Activated CD4-positive, CD25-positive, alpha-beta regulatory T cell treated with anti-CD3 and anti-CD28 coated beads, Interleukin-2, amount 50 U/mL, for 16 hours (primary cell): ENCODE measurements at regions not wholly inside any gene's neighbourhood (a gene's known extent, or its start where the extent isn't known, plus 50 kb on each side); places are given as distances from the start of the nearest gene placed in this dataset.

Experiments used
- DNase-seq: peaks from one replicate; pipeline ENCODE4 v3.0.0-alpha.2; 2020; ENCODE audit warnings: low read depth, low spot score

DNA sequence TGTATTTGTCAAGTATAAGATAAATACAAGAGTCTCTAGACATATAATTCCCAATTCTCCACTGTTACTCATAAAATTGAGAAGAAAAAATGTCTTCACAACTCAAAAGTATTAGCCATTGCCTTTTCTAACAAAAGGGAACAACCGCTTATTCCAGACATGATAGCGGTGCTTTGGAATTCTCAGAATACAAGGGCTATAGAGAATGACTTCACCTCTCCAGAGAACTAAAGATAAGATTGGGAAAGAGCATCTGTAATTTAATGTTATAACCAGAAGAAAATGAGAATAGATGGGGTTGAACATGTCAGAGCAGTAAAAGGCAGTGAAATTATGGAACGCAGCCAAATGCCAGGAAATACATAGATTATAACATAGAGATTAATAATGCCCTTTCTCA lies 730.8 kb downstream of the C6orf118 start:
- no peak for DNase-seq

DNA sequence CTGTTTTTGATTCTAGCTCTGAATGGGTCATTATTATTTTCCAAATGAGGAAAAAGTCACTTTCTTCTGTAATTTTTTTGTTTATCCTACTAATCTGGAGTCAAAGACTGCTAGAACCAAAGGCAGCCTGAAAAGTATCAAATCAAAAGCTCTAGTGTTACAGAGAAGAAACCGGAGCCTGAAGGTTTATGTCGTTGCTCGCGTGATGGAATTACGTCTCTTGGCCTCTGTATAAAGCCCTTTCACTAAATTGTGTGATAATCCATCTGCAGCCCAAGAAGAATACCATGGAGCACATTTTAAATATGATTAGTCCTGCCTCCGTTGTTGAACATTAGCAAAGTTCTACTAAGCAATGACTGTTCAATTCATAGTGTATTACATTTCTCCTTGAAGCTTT lies 738.6 kb downstream of the C6orf118 start:
- no peak for DNase-seq

DNA sequence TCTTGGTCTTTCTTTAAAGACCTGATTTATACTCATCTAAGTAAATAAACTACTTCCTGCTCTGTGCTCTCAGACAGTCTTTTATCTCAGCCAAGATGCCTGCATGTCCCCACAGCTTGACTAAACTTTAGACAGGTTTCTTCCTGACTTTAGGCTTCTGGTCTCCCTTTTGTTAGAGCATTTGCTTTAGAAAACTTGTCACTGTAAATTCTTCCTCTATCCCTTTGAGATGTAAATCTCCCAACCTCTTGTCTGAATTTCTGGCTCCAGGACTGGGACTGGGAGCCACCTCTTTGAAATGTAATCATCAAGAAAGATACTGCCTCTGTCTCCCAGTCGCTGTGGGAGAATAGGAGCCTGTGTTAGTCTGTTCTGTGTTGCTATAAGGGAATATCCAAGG lies 739.9 kb downstream of the C6orf118 start:
- no peak for DNase-seq

DNA sequence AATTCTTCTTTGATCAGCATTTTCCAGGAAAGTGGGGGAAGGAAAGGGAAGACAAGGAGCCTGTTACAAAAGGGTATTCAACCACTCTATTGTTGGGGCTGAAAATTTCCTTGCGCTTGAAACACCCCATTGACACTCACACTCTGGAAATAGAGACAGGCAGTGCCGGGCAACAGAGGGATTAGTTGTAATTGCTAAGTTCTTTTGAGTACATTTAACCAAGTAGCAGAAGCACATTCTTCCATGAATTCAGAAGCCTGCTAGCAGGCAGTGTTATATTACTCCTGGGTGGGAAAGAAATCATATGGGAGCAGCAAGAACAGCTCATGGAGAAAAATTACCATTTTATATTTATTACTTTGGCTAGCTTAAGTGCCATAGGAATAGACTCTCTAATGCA lies 745.5 kb downstream of the C6orf118 start:
- DNase-seq: no peak

DNA sequence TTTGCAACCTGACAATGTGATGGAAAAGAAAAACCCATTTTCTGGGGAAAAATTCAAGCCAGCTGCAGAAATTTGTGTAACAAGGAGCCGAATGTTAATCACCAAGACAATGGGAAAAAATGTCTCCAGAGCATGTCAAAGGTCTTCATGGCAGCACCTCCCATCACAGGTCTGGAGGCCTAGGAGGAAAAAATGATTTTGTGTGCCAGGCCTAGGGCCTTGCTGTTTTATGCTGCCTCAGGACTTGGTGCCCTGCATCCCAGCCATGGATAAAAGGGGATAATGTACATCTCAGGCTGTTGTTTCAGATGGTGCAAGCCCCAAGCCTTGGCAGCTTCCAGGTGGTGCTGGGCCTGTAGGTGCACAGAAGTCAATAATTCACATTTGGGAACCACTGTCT lies 747.7 kb downstream of the C6orf118 start:
- DNase-seq: no peak

DNA sequence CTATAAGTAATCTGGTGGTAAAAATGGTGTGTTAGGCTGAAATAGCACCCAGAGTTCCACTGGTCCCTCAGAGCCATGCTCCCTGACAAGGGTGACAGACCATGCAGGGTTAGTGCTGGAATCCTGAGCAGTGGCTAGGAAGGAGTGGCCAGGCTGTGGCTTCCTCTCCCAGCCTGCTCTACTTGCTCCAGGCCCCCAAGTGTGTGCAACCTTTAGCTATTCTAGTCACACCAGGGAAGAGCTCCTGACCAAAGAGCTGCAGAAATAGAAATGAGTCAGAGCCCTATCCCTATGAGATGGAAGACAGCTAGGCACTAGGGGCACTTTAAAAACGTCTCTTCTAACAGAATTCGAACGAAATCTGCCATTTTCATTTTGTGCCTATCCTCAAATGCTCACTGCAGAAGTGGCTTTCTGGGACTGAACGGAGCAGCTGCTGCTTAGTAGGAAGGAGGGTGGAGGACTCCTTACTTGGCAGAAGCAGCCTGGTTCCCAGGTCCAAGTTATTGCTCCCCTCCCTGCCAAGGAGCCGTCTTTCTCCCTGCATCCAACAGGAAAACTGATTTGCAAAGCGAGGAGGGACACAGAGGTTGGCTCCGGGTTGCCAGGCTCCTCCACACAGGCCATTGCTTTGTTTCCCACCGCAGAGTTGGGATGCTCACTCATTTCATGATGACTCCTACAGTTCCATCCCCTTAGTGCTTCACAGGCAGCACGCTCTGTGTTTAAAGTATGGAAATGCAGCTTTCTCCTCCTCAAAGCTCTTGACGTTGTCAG lies 754.5 kb downstream of the C6orf118 start:
- no peak for DNase-seq

DNA sequence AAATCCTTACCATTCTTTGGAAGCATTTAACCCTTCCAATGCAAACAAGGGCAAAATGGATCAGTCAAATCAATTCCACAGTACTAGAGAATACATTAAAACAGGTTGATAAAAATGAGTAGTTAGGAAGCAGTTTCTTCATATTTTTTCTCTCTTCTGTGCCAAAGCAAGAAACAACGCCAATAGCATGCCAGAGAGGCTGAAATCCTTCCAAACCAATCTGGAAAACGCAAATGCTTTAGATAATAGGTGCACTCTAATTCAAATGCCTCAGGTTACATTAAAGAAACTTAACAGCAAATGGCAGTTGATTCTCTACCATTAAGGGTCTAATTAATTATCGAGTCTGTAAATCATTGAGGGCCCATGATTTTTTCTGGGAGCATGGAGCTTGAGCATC lies 755.2 kb downstream of the C6orf118 start:
- DNase-seq: no peak

DNA sequence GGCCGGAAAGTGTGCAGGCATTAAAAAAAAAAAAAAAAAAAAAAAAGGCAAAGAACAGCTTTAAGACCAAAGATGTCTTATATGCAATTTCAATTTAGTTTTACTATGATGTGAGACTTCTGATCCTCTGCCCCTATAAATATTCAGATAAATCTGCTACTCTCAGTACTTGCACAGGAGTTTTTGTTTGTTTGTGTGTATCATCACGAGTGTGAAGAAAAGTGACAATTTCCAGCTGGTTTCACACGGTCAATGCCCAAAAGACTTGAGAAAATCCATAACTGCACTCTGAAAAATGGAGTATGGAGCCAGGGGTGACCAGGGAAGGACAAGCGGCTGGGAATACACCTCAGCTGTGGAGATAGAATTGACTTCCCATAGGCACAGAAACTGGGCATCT lies 757.7 kb downstream of the C6orf118 start:
- DNase-seq: no peak

DNA sequence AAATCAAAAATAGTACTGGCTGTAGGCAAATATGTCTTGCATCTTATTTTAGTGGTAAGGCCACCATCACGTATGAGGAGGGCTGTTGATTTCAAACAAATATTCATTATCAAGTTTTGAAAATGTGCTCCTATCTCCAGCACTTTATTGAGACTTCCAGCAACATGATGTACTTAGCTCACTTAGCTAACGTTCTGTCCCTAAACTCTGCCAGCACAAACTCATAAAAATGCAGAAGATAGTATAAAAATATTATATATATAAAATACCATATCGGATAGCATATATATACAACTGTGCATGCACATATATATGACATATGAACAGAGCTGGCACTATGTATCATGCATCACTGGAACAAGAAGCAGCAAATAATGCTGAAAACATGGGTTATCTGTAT lies 762.3 kb downstream of the C6orf118 start:
- DNase-seq: no peak

DNA sequence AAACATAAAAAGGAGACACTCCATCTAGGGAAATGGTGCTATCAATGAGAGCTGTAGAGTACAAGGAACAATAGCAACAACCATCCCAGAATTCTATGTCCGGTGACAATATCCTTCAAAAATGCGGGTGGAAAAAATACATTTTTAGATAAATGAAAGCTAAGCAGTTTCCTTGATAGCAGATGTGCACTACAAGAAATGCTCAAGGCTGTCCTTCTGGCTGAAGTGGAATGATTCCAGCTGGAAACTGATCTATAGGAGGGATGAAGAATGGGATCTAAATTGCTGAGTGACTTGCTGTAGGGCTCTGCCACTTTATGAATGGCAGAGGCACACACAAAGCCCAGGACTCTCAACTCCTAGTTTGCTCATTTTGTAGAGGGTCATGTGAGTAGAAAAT lies 763.1 kb downstream of the C6orf118 start:
- no peak for DNase-seq

DNA sequence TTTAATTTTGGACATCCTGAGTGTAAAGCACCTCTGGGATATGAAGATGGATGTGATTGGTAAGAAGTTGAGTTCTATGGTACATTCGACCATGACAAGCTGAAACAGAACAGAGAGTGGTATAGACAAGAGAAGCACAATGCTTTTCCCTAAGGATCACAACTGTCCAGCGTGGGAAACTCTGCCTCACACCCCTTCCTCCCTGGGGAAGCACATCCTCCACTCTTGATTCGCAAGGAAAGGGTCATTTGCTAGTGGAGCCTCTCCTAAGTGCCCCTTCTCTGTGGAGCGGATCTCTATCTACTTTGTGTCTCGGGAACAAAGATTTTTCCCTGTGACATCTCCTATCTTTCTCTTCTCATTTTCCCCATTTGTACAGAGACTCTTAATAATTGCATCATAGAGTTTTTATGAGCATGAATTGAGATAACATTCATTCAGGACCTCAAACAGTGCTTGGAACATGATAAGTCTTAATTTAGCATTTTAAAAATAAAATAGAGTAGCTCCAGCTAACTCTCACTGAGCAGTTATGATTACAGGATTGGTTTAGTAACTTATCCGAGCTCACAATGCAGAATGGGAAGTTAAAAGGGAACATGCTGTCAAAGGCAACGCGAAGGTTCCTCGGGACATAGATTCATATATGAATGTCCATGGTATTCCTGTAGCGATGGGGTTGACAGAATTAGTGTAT lies 775.2 kb downstream of the C6orf118 start:
- DNase-seq: no peak

DNA sequence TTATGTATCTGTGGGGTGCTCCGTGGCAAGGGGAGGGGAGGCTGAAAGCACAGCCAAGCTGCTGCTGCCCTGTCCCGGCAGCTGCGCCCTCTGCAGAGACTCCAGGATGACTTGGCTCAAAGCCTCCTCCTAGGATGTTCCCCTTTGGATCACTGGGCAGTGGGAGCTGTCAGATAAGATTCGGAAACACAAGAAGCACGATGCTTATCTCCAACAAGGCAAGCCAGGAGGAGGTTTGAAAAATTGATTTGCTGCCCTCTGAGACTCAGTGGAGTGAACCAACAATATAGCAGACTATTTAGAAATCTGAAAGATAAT lies 776.4 kb downstream of the C6orf118 start:
- no peak for DNase-seq

DNA sequence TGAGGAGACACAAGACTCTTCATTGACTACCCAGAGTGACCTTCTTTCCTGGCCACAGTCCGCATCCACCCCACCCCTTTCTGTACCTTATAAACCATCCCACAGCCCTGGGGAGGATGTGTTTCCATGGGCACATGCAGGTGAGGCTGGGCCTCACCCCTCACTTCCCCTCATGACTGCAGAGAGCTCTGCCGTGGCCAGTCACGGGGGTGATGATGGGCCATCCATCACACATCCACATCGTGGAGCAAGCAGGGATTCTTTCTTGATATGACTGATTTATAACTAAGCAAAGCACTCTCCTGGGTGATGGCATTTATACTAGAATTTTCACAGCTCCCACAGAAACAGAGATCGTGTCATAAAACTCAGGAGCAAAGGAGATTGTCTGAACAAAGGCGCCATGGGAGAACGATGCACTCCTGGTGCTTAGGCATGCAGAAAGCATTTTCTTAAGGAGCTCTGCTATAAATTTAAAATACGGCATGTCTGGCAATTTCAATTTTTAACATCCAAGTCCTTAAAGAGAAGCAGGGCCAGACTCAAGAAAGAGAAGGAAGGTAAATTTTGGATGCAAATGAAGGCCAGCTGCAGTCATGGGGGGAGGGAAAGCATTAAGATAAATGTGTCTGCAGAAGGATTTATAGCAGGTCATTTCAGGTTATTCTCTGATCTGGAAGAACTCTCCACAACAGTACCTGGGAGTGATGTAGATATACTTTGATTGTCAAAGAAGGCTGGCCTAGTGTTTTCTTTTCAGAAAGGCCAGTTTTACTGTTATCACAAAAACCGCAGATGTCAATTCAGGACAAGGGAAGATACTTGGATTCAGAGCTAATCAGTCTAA lies 777.0 kb downstream of the C6orf118 start:
- no peak for DNase-seq

DNA sequence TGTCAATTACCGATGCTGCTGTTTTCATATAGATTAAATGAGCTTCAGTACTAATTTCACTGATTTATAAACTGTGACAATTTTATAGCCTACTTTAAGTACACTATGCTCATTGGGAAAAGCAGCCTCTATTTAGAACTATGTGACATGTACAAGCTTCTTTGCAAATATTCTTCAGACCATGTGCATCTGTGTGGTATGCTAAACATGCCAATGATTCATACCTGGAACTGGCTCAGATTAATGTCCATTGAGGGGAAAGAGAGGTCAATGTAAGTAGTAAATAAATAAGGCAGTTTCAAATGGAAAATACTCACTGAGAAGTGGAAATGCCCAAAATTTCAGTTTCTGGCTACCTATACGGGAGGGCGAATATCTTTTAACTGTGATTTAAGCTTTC lies 777.7 kb downstream of the C6orf118 start:
- no peak for DNase-seq

DNA sequence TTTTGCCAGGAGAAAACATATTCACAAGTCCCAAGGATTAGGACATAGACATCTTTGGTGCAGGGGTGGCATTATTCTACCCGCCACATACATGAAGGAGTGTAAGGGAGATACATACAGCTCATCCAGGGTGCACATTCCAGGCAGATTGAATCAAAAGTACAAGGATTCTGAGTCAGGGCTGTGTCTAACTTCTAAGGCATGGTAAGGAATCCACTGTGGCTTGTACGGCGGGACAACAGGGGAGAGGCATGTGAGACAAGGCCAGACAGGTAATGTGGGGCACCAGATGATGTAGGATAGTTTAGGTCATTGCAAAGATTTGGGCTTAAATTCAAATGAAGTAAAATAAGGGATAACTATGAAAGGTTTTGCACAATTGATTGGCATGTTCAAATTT lies 780.9 kb downstream of the C6orf118 start:
- no peak for DNase-seq

DNA sequence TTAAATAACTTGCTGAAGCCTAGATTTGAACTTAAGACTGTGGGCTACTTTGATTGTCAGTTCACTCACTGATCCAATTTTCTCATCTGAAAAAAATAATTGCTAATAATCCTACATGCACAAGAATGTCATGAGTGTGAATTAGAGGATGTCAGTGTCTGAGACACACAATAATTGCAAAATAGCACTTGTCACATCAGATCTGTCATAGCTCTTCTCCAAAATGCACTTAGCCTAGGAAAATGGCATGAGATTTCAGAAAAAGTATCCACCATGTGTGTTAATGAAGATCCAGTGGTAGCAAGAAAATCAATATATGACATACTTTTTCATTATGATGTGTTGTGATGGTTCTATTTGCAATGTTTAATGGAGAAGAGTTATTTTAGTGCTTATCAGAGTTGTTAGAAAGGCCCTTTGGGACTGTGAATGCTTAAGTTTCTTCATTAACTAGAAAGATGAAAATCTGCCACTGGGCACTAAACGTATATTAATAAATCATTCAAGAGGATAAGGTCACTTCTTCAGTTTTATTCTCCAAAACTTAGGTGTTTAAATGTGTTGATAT lies 786.2 kb downstream of the C6orf118 start:
- DNase-seq: no peak

DNA sequence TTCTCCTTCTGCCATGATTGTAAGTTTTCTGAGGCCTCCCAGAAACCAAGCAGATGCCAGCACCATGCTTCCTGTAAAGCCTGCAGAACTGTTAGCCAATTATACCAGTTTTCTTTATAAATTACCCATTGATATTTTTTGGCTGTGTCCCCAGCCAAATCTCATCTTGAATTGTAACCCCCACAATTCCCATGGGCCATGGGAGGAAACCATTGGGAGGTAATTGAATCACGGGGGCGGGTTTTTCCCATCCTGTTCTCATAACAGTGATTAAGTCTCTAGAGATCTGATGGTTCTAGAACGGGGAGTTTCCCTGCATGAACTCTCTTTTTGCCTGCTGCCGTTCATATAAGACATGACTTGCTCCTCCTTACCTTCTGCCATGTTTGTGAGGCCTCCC lies 788.5 kb downstream of the C6orf118 start:
- no peak for DNase-seq

DNA sequence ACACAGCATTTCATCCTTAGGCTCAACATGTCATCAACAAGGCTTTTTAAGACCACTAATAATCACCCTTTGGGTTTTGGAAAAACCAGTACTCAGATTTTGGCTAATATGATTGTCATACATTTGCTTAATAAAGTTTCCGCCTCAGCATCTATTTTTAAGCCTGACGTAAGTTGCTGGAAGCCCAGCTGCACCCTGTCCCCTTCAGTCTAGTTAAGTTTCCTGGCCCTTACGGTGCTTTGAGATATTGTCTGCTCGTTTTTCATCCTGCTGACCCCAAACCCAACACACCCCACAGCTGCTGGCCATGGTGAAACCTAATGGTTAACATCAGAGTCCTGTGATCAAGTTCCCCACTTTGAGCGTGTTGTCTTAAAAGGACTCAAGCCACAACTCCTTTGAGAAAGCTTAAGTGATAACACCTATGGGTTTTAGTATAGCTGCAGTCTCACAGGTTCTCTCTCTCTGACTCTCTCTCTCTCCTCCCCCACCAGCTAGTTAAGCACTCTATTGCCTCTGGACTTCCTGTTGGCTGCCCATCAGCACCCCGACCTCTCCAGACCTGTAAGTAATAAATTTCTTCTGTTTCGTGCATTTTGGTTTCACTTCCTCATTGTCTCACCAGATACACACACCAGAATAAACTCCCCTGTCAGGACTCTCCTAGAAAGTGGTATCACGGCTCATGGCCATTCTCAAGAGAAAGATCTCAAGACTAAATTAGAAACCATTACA lies 802.0 kb downstream of the C6orf118 start:
- no peak for DNase-seq

DNA sequence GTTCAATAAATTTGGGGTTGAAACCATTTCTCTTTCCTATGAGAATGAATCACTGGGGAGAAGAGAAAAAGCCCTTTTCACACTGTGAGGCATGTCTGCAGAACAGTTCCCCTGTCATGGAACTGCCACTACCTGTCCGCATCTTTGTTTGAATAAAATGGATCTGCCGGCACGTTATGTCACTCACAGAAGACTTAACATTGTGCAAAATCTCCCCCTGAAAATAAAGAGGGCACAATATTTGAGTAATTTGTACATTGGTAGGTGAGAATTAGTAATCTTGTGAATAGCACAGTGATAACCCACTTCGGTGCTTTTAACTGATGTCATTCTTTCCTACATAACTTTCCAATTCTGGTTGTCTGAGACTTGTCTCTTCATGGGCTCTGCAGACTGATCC lies 804.0 kb downstream of the C6orf118 start:
- DNase-seq: no peak

DNA sequence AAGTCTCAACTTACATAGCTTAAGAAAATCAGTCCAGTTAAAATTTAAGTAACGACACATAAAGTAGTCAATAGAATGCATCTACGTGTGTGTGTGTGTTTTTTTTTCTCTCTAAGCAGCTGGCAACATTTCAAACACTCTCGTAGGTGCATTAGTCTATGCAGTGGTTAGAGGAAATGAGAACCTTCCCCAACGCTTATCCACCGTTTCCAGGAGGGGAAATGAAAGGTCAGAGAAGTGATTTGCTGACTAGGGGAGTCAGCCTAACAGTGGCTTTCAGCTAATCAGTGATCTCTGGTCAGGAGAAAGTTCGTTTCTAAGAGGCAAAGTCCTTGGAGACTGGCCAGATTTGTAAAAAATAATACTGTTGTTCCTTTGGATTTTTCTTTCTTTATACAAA lies 806.6 kb downstream of the C6orf118 start:
- DNase-seq: no peak

DNA sequence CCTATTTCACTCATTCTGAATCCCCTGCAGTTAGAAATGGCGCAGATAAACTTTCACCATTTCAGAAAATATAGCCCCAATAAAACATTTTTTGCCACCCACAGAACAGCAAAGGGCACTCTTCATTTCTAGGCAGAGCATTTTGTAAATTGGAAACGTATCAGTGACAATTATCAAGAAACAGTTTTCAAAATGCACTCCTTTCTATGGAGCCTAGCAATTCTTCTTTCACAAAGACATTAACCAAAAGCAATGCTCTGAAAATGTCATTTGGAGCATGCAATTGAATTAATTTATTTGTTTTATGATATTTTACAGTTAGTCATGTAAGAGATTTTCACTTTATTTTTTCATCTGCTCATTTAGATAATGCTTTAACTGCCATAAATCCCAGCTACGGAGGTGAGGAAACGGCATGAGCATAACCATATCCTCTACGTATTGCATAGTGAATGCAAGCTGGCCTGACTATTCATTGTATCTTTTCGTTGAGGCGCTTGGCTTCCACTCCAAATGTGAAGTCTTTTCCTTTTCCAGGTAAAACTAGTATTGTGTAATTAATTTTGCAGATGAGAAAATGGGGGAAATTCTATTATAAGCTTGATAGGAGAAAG lies 813.4 kb downstream of the C6orf118 start:
- no peak for DNase-seq
